ENCODE measurements at regions not wholly inside any gene's neighbourhood (a gene's known extent, or its start where the extent isn't known, plus 50 kb on each side); places are given as distances from the start of the nearest gene placed in this dataset.

DNA sequence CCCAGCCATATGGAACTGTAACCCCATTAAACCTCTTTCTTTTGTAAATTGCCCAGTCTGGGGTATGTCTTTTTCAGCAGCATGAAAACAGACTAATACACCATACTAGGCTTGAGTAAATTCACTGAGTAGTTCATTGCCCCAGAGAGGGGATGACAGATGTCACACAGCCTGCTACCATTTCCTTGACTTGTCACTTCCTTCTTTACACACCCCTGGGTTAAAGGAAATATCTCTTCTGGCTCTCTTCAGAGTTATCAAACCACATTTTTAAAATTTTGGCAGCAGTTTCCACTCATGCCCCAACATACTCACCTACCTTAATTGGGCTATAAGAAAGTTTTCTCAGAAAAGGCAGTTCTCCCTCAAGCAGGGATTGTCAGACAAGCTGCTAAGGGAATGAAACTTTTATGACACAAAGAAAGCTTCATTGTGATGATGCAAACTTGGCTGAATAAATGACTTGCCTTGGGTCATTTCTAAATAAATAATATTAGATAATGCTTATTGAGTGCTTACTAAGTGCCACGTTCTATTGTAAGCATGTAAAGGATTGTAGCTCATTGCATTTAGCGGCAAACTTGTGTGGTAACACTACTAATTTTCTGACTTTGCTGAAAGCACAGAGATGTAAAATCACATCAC, 68.0 kb upstream of the RBMS3 start:
- no peak for TF ChIP-seq LEF1 (IDR thresholded peaks at IDR 0.05; ENCODE audit: borderline replicate concordance)
- TF ChIP-seq HDGF (IDR thresholded peaks at IDR 0.05; ENCODE audit: borderline replicate concordance) = no peak
- no peak for TF ChIP-seq NFRKB (IDR thresholded peaks at IDR 0.05)
- no peak for TF ChIP-seq TARDBP (IDR thresholded peaks at IDR 0.05)
- TF ChIP-seq ZNF384 (IDR thresholded peaks at IDR 0.05) = no peak
- TF ChIP-seq SUZ12 (IDR thresholded peaks at IDR 0.05) = no peak
- TF ChIP-seq FOXK2 (IDR thresholded peaks at IDR 0.05) = no peak
- TF ChIP-seq FOXA1 (IDR thresholded peaks at IDR 0.05) = no peak
- TF ChIP-seq ELF4 (IDR thresholded peaks at IDR 0.05) = no peak
- TF ChIP-seq, protein P1, sequence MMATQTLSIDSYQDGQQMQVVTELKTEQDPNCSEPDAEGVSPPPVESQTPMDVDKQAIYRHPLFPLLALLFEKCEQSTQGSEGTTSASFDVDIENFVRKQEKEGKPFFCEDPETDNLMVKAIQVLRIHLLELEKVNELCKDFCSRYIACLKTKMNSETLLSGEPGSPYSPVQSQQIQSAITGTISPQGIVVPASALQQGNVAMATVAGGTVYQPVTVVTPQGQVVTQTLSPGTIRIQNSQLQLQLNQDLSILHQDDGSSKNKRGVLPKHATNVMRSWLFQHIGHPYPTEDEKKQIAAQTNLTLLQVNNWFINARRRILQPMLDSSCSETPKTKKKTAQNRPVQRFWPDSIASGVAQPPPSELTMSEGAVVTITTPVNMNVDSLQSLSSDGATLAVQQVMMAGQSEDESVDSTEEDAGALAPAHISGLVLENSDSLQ (IDR thresholded peaks at IDR 0.05) = no peak
- no peak for TF ChIP-seq BHLHE40 (IDR thresholded peaks at IDR 0.05; ENCODE audit: borderline replicate concordance)
- no peak for TF ChIP-seq SP1 (IDR thresholded peaks at IDR 0.05)
- TF ChIP-seq ARNT (IDR thresholded peaks at IDR 0.05) = no peak
- no peak for TF ChIP-seq L3MBTL2 (conservative IDR thresholded peaks at IDR 0.05)

All from HEK293T (cell line).